NCI-H748 (cell line): ENCODE measurements at regions not wholly inside any gene's neighbourhood (a gene's known extent, or its start where the extent isn't known, plus 50 kb on each side); places are given as distances from the start of the nearest gene placed in this dataset.
"Not testable (repeated sequence)": the region's sequence is repeated elsewhere in the genome, so short reads cannot be mapped to it uniquely, and the experiment has no call there.

Source experiments
- DNase-seq: peaks from one replicate; lab custom pipeline; 2025; ENCODE audit not compliant: unreplicated experiment; lab: John Stamatoyannopoulos, UW

DNA sequence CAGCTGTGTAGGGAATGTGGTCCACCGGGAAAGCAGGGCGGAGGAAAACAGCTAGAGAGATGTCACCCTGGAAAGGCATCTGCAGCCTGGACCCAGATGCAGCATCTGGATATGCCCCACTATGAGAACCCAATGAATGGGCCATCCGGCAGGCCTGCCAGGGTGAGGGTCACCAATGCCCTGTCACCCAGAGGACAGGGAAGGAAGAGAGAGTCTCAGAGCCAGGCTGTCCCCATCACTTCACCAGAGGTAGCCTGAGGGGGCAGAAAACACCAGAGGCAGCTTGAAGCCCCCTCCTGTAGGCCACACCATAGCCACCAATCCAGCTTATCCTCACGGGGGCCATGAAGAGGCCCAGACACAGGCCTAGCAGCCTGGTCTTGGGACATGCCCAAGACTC lies 118.8 kb downstream of the TUBA3C start:
- DNase-seq = no peak

DNA sequence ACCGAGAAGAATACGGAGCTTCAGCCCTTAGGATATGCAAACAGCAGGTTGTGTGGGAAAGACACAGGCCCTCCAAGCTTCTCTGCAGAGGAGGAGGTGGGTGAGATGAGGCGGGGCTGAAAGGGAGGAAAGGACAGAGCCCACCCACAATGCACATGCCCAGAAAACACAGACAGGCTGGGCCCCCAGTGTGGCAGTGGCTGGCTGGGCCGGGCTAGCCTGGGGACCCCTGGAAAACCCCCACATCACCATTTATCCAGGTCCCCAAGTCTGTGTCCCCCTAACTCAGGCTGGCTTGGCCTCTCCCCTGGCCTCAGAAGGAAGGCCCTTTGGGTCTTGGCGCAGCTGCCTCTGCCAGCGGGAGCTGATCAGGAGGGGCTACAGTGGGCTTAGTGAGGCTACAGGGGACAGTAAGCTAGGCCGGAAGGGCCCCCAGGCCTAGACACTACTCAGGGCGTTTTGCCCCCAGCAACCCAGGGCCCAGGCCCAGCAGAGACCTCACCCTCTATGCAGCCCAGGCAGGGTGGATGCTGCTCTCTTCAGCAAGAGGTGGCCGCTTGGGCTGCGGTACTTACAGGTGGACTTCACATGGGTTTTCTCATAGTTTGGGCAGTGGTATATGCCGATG lies 119.5 kb downstream of the TUBA3C start:
- no peak for DNase-seq

DNA sequence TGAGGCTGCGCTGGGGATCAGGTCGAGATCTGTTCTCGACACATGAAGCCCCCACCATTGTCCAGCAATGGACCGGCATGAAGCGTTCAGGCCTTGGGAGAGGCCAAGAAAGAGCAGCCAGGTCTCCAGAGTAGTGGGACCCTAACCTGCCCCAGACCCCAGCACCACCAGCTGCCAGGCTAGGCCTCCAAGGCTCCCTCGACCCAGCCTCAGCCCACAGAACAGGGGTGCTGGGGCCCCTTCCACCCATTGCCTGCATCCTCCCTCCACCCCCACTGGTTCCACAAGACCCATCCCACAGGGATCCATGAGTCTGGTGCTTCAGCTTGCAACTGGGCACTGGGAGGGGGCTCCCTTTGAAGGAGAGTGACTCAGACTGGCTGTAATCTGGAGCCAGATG lies 120.3 kb downstream of the TUBA3C start:
- no peak for DNase-seq

DNA sequence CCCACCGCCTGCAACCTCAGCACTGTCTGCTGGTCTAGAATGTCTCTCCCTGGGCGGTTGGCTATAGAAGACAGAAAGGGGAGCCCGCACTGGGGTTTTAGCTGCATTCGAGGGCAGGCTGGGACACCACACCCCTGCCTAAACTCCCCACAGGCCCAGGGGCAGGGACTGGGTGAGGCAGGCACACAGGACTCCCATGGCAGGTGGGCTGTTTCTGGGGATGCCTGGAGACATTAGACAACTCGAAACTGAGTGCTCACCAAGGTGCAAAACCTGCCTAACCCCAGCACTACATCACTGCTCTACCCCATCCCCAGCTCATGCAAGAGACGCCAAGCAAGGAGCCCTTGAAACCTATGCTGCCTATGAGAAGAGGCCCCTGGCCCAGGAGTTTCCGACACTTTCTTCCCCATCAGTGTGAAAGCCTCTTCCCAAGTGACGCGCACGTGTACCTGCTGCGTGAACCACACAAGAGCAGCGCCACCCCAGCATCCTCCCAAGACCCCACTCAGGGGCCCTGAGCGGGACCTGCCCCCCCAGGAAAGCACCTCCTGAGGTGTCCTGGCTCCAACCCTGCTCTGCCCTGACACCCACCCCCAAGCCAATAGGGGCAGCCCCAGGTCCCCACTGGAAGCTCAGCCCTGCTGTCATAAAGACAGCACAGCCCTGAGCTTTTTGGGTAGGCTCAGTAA lies 121.2 kb downstream of the TUBA3C start:
- DNase-seq = no peak

DNA sequence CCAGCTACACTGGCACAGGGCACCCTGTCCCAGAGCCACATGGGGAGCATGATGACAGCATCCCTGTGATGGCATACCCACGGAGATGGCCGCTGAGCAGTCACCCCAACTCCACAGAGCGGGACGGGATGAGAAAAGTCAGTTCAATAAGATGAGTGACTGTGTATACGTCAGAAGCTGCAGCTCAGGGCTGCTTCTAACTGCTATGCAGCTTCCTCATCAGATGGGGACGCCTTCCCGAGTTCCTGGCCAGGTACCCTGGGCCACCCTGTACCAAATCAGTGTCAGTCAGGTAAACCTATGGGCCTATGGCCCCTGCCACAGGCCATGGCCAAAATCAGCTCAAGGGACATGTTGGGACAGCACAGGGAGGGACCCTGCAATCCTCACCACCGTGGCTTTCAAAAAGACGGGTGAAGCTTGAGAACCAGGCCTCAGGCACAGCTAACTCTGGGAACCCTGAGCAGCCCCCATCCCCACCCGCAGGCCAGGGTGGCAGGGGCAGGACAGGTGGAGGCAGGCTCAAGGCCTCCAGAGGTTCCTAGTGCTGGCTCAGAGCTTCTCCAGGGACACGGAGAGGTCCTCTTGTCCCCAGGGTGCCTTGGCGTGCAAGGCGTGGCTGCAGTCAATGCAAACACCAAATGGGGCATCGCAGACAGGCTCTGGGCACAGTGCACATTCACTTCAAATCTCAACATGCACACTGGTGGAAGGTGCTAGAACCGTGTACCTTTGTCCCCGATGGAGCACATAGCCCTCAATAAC lies 122.4 kb downstream of the TUBA3C start:
- DNase-seq = no peak

DNA sequence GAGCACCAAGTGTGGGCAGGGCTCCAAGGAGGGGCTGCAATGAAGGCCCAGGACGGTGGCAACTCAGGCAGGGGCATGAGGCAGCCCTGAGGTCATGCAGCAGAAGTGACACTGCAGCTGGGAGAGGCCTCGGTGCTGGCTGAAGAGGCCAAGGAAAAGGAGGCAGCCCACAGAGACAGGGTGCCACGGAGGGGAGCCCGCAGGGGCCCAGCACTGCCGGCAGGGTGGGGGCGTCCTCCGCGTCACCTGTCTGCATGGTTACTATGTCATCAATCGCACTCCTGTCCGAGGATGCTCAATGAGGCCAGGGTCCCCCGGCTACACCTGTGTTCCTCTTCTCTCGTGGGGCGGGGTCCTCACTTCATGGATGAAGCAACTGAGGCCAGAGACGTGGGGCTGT lies 123.1 kb downstream of the TUBA3C start:
- no peak for DNase-seq

DNA sequence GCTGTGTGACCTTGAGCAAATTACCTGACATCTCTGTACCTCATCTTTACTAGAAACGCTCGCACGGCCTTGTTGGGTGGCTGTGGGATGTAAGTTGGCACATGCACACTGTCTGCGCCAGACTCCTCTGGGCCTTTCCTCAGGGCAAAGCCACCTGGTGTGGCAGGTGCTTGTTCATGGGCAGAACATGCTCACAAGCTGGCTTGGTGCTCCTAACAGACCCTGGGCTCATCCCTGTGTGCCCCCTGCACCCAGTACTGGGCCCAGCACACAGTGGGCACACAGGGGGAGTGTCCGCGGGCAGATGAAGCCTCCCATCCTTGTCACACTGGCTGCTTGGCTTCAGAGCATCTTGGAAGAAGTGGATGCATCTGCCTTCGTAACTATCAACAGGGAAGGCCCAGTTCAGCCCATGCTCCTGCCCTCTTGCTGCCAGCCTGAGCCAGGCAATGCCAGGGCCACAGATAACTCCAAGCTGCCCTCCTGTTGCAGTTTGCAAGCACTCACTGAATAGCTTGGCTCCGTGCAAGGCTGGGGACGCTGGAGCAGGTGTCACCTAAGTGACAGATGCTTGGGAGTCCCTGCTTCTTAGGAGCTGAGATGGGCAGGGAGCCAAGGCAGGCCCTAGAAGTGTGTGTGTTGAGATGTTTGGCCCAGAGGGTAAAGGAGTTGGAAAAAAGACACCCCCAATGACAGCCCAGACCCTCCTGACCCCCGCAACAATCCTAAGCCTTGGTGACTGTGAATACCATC lies 123.9 kb downstream of the TUBA3C start:
- DNase-seq = no peak

DNA sequence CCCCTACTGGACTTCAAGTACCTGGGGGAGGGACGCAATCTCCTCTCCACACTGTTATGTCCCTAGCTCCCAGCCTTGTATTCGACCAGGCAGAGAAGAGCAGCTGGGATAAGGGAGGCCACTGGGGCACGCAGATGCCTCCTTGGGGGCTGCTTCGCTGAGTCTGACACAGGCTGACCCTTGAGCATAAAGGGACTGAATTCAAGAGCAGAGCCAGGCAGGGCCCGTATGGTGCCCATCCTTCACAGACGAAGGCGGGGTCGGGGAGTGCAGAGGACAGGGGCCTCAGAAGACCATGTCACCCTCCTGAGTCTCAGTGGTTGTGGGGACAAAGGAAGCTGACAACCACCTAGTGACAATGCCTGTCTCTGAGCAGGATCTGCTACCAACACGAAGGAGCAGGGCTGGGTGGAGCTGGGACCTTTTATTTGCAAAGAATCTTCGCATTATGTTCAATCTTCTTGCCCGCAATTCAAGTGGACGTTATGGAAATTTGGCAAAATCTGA lies 124.6 kb downstream of the TUBA3C start:
- DNase-seq = no peak

DNA sequence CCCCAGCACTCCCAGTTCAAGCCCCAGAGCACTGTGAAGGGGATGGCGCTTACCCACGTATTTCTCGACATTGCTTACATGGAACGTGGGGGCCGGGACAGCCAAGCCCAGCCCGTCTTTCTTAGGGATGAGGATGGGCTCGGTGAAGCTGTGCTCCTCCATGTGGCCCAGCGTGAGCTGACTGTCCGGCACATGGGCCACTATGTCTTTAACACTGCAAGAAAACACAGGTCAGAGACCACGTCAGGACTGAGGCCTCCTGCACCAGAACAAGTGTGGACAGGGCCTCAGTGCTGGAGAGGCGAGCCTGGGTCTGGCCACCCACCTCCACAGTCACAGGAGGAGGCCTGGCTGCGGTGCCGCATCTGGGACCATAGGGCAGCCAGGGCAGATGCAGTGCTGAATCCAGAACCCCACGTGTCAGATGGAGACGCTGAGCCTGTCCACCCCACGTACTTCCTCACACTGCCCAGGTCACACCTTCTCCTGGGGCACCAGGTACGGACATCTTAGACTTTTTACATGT lies 125.2 kb downstream of the TUBA3C start:
- DNase-seq = no peak

DNA sequence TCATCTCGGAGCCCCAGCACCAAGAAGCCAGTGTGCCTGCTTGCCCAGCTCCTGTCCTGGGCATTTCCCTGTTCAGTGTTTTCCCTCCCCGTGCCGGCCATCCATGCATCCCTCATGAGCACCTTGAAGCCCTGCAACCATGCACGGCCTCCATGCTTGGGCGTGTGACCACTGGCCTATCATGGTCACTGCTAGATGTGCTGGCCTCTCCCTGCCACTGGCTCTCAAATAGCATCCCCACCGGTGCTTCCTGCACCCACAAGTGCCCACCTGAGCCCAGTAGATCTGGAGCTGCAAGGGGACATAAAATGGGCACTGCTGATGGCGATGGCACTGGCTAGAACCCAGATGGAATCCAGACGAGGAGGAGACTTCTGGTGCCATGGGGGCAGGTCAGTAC lies 126.0 kb downstream of the TUBA3C start:
- no peak for DNase-seq

DNA sequence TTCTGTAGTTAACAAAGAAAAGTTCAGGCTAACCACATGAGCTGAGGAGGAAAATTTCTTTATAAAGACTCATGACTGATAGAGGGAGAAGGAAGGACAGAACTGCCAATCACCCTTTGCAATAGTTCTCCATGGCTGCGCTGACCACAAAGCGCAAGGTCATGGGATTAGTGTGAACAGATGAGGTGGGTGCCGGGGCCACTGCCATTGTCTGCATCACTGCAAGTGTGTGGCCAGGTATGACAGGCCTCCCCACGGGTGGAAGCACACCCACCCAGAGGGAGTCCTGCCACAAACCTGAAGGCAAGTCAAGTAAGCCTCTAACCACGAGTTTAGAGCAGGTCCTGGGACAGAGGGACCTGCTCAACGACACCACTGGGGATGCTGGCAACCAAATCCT lies 128.1 kb downstream of the TUBA3C start:
- DNase-seq = no peak

DNA sequence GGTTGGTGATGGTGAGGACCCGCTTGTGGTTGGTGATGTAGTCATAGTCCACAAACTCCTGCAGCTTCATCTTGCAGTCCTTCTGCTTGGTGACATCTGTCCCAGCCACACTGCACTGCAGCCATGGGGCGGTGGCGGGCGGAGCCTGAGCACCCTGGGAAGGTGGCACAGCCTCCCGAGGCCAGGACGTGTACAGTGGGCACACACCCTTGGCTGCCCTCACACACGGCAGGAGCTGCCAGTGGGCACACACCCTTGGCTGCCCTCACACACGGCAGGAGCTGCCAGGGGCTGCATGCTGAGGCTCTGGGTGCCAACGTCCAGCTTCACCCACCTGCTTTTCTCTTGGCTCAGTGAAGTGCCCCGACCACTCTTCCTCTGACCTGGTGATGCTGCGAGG lies 128.7 kb downstream of the TUBA3C start:
- DNase-seq = no peak

DNA sequence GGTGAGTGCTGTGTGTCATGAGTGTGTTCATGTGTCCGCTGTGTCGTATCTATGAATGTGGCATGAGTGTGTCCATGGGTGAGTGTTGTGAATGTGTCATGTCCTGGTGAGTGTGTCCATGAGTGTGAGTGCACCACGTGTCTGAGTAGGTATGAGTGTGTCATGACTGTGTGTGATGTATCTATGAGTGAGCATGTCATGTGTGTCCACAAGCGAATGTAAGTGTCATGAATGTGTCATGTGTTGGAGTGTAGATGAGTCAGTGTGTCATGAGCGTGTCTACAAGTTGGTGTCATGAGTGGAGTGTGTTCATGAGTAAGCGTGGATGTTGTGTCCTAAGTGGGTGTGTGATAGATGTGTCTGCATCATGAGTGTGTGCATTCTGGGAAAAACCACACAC lies 129.4 kb downstream of the TUBA3C start:
- no peak for DNase-seq

DNA sequence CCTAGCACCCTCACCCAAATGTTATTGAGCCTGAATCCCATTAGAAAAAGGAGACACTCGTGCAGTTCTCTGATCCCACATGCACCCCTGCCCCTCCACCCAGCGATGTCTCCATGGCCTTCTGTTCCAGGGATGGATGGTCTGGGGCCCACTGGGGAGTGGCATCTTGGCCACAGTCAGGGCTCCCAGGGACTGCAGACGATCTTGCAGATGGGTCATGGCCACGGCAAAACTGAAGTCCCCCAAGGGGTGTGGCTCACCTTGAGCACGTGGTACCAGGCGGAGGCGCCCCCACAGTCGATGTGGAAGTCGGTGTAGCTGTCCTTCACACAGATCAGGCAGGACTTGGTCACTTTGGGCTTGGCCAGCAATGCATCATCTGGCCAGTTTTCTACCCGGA lies 130.7 kb downstream of the TUBA3C start:
- no peak for DNase-seq

DNA sequence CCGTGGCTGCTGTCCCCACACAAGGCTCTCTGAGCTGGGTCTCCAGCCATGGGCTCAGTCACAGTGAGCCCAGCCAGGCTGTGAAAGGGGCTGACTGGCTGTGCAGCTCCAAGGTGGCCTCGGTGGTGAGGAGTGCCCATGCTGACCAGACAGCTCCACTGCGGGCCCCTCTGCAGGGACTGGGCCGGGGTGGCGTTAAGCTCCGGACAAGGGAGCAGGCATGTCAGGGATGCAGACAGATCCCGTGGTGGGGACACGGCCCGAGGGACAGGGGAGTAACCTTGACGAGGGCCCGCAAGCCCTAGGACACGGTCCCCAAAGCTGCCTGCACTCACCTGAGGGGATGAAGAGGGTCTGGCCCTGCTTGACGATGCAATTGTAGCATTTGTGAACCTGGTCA lies 132.0 kb downstream of the TUBA3C start:
- DNase-seq = not testable (repeated sequence)

DNA sequence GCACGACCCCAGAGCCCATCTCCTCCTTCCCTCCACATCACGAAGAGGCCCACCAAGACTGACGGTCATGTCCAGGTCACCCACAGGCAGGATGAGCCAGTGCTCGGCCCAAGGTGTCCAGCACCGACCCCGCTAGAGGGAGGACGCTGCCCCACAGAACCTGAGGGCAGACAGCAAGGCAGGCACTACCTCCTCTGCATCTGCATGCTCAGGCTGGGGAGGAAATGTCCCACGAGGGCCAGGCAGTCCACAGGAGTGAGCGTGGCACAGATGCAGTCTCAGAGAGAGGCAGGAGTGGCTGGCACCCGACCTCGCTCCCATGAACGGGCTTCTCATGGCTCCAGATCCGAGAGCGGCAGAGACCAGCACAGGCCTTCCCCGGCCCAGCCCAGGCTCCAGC lies 133.2 kb downstream of the TUBA3C start:
- no peak for DNase-seq

DNA sequence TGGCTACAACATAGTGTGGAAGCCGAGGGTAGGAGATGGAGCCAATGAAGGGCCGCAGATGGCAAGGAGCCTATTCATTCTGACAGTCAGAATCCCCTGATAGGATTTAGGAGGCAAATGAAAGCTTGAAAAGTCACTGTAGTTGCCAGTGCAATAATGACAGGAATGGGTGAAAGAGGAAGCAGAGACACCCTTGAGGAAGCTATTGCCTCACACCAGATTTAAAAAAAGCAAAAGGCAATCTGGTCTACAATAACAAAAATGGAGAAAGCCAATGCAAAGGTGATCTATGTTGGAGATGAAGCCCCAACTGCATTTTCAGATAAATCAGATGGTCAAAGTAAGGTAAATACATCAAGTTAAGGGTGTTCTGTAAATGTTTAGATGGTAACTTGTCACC lies 158.5 kb downstream of the TUBA3C start:
- DNase-seq = no peak

DNA sequence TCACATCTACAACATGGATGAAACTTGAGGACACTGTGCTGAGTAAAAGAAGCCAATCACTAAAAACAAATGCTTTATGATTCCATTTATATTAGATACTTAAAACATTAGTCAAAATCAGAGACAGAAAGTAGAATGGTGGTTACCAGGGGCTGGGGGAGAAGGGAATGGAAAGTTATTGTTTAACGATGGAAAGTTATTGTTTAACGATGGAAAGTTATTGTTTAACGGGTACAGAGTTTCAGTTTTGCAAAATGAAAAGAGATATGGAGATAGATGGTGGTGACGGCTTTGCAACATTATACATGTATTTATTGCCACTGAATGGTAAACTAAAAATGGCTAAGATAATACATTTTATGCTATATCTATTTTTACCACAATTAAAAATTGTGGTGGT lies 160.6 kb downstream of the TUBA3C start:
- DNase-seq = no peak

DNA sequence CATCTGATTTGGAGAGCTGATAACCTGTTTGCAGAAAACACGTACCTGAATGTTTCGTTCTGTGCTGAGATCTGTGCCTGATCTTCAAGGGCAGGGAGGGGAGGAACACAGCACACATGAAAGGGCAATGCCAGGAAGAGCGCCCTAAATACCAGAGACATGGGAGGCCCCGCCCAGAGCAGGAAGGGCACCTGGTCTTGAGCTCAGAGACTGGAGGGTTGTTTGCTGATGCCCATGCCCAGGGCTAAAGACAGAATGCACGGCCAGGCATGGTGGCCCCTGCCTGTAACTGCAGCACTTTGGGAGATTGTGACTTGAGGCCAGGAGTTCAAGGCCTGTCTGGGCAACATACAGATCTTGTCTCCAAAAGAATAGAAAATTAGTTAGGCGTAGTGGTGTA lies 183.2 kb downstream of the TUBA3C start:
- DNase-seq = no peak

DNA sequence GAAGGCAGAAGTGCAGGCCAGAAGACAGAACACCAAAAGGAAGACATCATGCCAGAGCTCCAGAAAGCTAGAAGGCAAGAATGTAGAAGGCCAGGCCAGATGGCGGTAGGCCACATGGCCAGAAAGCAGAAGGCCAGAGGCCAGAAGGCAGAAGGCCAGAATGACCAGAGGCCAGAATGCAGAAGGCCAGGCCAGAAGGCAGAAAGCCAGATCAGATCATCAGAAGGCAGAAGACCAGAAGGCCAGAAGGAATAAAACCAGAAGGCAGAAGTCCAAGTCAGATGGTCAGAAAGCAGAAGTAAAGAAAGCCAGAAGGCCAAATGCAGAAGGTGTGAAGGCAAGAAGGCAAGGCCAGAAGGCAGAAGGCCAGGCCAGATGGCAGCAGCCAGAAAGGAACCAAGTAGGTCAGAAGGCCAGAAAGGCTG lies 185.0 kb downstream of the TUBA3C start:
- DNase-seq = no peak

DNA sequence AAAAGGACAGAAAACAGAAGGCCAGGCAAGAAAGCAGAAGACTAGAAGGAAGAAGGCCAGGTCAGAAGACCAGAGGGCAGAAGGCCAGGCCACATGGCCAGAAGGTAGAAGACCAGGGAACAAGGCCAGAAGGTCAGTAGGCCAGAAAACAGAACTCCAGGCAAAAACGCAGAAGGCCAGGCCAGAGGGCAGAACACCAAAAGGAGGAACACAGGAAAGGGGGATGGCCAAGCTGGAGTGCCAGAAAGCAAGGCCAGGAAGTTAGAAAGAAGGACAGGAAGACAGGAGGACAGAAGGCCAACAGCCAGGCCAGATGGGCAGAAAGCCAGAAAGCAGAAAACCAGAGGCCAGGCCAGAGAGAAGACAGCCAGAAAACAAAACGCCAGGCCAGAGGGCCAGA lies 185.4 kb downstream of the TUBA3C start:
- no peak for DNase-seq
